CD4-positive, alpha-beta T cell treated with Interleukin-17A for 1 hour (primary cell): ENCODE measurements at regions not wholly inside any gene's neighbourhood (a gene's known extent, or its start where the extent isn't known, plus 50 kb on each side); places are given as distances from the start of the nearest gene placed in this dataset.
"Not testable (repeated sequence)": the region's sequence is repeated elsewhere in the genome, so short reads cannot be mapped to it uniquely, and the experiment has no call there.

Source experiments
- DNase-seq: peaks from one replicate; pipeline ENCODE4 v3.0.0-alpha.2; 2020

GRCh38 chr5:97968346-97968745, 785.3 kb upstream of the RIOK2 start:
- no peak for DNase-seq

GRCh38 chr5:97979740-97980139, 793.7 kb upstream of the RGMB start:
- DNase-seq: no peak

GRCh38 chr5:97980291-97980690, 793.2 kb upstream of the RGMB start:
- DNase-seq: no peak

- no peak for DNase-seq
Observed at GRCh38 chr5:97986069-97986468, 787.4 kb upstream of the RGMB start.

GRCh38 chr5:97991236-97991635, 782.2 kb upstream of the RGMB start:
- DNase-seq: no peak

GRCh38 chr5:97998941-97999340, 774.5 kb upstream of the RGMB start:
- DNase-seq: no peak

DNA sequence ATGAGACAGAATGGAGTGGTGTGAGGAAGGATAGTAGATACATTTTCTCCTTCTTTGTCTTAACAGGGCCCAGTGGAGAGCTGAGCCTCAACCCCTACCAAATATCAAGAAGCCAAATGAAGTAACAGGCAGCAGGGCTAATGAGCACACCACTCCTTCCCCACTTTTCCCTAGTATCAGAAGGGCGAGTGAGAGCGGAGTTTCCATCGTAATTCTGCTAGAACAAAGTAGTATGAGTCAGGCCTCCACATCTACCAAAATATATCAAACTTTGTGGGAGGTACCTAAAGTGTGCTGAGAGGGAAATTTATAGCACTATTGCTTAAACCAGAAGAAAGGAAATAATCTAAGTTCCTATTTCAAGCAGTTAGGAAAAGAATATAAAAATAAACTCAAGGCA, 769.0 kb upstream of the RGMB start:
- no peak for DNase-seq

- no peak for DNase-seq
Observed at GRCh38 chr5:98016771-98017170, 756.7 kb upstream of the RGMB start.

DNA sequence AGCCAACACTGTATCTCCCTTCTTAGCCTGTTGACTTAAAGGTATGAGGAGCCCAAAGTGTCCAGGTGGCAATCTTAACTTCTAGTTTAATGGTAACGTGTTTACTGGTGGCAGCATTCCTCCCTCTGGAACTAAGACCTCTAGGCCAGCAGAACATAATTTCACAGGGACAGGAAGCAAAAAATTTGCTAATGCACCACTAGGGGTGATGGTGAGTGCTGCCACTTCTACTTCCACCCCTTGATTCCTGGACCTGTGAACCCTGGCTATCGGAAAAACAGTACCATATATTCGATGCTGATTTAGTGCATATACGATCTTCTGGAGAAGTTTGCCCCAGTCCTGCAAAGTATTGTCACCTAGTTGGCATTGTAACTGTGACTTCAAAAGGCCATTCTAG, 743.2 kb upstream of the RGMB start:
- not testable (repeated sequence) for DNase-seq

DNA sequence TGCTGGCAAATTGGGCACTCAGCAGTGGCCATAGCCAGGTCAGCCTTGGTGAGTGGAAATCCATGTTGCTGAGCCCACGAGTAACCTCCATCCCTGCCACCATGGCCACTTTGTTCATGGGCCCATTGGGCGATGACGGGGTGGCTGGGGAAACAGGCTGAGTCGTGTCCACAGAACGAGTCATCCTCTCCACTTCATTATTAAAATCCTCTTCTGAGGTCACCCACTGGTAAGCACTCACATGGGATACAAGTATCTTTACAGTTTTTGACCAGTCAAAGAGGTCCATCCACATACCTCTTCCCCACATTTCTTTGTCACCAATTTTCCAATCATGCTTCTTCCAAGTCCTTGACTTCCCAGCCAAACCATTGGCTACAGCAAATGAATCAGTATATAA, 742.4 kb upstream of the RGMB start:
- not testable (repeated sequence) for DNase-seq

DNA sequence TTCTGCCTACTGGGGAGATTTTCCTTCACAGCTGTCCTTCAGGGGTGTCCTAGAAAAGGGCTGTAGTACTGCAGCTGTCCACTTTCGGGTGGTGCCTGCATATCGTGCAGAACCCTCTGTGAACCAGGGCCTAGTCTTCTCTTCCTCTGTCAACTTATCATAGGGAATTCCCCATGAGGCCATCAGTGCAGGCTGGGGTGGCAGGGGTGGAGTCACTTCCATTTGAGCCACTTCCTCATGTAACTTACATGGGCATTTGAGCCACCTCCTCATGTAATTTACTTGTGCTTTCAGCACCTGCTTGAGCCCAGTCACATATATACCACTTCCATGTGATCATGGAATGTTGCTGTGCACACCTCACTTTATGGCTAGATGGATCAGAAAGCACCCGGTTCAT, 742.0 kb upstream of the RGMB start:
- no peak for DNase-seq

DNA sequence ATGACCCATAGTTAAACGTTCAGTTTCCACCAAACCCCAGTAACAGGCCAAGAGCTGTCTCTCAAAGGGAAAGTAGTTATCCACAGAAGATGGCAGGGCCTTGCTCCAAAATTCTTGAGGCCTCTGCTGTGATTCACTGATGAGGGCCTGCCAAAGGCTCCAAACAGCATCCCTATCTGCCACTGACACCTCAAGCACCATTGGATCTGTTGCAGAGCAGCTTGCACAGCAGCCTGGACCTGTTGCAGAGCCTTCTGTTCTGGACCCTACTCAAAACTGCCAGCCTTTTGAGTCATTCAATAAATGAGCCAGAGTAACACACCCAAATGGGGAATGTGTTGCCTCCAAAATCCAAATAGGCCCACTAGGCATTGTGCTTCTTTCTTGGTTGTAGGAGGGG, 741.5 kb upstream of the RGMB start:
- DNase-seq: no peak

DNA sequence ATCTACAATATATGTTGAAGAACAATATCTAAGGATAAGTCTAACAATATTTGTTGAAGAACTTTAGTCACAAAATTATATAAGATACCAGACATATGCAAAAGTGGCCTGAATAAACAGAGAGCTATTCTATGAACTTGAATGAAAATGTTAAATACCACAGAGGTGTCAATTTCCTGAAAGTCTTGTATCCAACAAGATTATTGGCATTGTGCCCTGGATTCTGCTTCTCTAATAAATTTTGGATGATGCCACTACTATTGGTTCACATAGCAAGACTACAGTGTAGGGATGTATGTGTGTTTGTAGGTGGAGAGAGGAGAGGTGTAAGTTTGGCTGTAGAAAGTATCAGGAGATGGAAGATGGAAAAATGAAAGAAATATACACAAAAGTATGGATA, 731.8 kb upstream of the RGMB start:
- DNase-seq: no peak

DNA sequence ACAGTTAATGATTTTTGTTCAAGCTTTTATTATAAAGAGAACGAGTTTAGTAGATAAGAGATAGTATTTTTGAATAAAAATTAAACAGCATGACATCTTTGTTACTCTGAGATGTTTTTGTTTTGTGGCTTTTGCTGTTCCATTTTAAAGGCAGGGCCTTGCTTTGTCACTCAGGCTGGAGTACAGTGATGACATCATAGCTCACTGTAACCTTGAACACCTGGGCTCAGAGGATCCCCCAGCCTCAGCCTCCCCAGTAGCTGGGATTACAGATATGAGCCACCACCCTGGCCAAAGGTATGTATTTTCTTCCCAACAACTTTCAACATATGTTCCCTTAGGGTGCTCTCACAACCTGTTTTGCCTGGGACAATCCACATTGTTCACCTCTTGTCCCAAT, 730.9 kb upstream of the RGMB start:
- no peak for DNase-seq

DNA sequence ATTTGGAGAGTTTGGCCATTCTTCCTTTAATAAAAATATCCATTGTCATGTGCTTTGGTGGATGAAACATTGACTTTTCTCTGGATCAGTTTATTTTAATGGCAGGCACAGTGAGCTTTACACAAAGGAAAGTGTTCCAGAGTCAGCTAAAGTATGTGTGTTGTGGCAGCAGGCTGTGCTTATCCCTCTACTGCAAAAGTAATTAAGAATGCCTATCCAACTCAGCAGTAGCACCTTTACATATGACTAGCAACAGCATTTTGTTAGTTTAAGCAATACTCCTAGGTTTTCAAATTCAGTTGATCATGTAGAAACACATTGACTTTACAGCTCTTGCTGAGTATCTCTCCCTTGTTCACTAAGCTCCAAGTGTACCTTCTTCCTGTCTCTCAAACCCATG, 730.5 kb upstream of the RGMB start:
- no peak for DNase-seq

DNA sequence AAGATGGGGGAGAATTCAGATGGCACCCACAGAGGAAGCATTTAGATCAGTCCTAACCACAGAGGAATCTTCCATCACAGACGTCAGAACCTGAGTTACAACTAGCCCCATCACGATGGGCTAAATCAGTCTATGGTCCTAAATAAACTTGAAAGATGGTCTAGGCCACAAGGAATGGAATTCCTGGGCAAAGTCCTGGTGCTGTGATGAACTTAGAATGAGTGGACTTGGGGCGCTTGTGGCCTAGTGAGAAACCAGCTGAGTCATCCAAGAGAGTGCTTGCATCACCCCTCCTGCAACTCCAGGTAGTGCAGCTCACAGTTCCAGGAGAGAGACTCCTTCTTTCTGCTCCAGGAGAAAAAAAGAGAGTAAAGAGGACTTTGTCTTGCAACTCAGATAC, 722.9 kb upstream of the RGMB start:
- no peak for DNase-seq

DNA sequence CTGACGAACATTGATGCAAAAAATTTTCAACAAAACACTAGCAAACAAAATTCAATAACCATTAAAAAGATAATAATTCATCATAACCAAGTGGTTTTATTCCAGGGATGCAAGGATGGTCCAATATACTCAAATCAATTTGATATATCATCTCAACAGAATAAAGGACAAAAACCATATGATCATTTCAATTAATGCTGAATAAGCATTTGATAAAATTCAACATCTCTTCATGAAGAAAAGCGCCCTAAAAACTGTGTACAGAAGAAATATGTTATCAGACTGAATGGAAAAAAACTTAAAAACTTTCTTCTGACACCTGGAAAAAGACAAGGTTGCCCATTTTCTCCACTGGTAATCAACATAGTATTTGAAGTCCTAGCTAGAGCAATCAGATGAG, 720.3 kb upstream of the RGMB start:
- no peak for DNase-seq

DNA sequence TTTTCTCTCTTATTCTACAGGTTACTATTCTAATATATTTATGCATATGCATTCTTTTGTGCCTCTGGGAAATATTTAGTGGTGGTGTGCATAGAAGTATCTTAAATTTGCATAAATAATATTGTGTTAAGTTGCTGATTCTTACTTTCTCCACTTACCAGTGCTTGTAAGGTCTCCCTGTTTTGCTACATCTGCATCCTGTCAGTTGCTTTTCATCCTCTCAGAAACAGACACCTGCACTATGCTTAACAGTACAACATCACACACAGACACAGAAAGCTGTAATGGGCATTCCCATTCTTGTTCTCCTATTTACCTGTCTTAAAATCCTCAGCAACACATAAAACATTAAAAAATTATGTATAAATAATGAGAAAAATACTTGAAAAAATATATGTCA, 713.3 kb upstream of the RGMB start:
- no peak for DNase-seq

DNA sequence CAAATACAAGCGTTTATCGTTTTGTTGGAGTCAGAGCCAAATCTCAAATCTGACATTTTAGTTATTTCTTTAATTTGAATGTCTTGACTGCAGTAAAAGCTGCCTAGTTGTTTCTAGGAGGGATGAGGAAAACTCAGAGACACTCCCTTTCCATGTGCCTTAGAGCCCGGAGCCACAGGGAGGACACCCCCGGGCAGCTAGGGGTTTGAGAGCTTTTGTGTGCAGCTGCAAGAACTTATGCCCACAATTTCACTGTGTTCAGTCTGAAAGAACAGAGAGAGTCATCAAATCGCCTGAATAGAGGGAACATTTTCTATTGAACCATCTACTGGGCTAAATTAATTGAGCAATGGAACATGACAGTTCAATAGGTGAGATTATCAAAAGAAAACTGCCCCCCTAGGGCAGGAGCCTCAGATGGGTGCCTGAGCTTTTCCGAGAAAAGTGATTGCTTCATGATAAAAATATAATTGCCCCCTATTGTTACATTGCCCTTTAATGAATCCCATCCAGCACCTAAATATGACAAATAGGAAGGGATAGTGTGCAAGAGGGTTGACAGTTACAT, 709.3 kb upstream of the RGMB start:
- DNase-seq: no peak

DNA sequence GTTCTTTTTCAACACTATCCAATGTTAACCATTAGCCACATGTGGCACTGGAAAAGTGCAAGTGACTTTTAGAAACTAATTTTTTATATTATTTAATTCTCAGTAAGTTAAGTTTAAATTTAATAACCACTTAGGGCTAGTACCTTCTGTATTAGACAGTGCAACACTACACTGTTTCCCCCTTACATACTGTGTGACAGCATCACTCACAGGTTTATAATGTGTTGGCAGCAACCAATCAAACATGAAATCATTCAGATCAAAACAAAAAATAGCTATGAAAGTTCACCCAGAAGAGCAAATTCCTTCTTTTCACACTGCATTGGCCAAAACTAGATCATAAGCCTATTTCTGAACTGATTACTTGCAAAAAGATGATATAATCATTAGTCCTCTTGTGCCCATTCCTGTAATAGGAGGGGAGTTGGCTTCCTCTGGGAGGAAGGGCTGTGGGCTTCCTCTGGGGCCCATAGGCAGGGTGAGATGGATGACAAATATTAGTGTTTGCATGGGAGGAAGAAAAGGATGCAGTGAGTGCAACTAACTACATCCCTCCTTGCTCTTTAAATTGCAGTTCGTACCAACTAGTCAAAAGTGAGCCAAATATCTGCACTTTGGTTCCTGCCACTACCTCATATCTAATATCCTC, 708.1 kb upstream of the RGMB start:
- DNase-seq: no peak

GRCh38 chr5:98066910-98067309, 706.6 kb upstream of the RGMB start:
- no peak for DNase-seq

DNA sequence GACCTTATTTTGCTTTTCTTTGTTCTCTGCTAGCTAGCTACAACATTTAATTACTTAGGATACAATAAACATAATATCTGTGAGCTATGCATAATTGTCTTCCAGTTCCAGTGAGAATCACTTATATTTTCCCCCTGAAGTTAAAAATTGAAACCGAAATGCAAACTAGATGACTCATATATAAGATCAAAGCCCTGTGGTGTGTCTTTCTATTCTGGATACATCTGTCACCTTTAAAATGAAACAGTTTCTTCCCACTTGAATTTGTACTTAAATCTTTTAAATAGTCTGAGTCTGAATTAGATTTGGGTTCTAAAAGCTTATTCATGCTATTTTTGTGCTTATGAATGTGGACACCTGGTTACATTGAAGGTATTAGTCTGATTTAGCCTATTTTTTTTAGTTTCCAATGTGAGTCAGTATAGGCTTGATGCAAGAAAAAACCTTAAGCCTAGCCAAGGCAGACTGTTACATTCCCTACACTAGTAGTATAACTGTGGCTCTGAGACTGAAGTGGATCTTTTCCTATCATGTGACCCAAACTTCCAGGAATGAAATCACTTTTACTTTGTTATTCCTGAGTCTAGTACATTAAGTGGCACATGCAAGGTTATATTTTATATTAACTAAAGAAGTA, 703.5 kb upstream of the RGMB start:
- no peak for DNase-seq

GRCh38 chr5:98072921-98073320, 700.5 kb upstream of the RGMB start:
- no peak for DNase-seq

DNA sequence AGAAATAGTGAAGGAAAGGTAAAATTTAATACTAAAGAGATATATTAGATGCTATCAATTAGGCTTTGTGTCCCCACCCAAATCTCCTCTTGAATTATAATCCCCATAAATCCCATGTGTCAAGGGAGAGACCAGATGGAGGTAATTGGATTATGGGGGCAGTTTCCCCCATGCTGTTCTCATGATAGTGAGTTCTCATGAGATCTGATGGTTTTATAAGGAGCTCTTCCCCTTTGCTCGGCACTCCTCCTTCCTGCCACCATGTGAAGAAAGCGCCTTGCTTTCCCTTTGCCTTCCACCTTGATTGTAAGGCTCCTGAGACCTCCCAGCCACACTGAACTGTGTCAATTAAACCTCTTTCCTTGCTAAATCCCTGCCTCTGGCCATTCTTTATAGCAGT, 697.0 kb upstream of the RGMB start:
- no peak for DNase-seq

GRCh38 chr5:98085593-98085992, 687.9 kb upstream of the RGMB start:
- DNase-seq: no peak
